WTC11 (cell line): ENCODE measurements at regions not wholly inside any gene's neighbourhood (a gene's known extent, or its start where the extent isn't known, plus 50 kb on each side); places are given as distances from the start of the nearest gene placed in this dataset.

Source experiments
- FOXP1 ChIP-seq: sonication (generic); formaldehyde crosslinking; IDR thresholded peaks from 2 replicates; pipeline ENCODE4 v1.8.0; 2022; ENCODE audit warnings: missing genetic modification reagents, mild to moderate bottlenecking, moderate library complexity, borderline replicate concordance
- NR2C2 ChIP-seq: sonication (generic); formaldehyde crosslinking; IDR thresholded peaks from 2 replicates; pipeline ENCODE4 v1.8.0; 2022; ENCODE audit warnings: mild to moderate bottlenecking, missing genetic modification reagents
- NR3C1 ChIP-seq: sonication (generic); formaldehyde crosslinking; conservative IDR thresholded peaks from 2 replicates; pipeline ENCODE4 v1.8.1; 2023; ENCODE audit warnings: low read depth, mild to moderate bottlenecking, missing genetic modification reagents
- RELA ChIP-seq: sonication (generic); formaldehyde crosslinking; IDR thresholded peaks from 2 replicates; pipeline ENCODE4 v1.8.1; 2022; ENCODE audit warnings: missing genetic modification reagents, mild to moderate bottlenecking, borderline replicate concordance
- TP53 ChIP-seq: sonication (generic); formaldehyde crosslinking; IDR thresholded peaks from 2 replicates; pipeline ENCODE4 v1.8.1; 2023; ENCODE audit warnings: mild to moderate bottlenecking, missing genetic modification reagents
- ZNF138 ChIP-seq: sonication (generic); formaldehyde crosslinking; conservative IDR thresholded peaks from 2 replicates; pipeline ENCODE4 v1.8.1; 2022; ENCODE audit warnings: mild to moderate bottlenecking, moderate library complexity, missing genetic modification reagents
- ZNF263 ChIP-seq: sonication (generic); formaldehyde crosslinking; IDR thresholded peaks from 2 replicates; pipeline ENCODE4 v1.8.1; 2022; ENCODE audit warnings: low read depth, mild to moderate bottlenecking, moderate library complexity, missing genetic modification reagents
- ZNF416 ChIP-seq: fragments of 250-450 bp; sonication (Bioruptor Pico); IDR thresholded peaks from 2 replicates; pipeline ENCODE4 v1.9.0; 2021; ENCODE audit warnings: mild to moderate bottlenecking, inconsistent platforms
- ZNF671 ChIP-seq: fragments of 250-450 bp; sonication (Bioruptor Pico); IDR thresholded peaks from 2 replicates; pipeline ENCODE4 v1.8.0; 2021; ENCODE audit warnings: mild to moderate bottlenecking
- TF ChIP-seq, protein P1 (sequence below): fragments of 200-600 bp; IDR thresholded peaks from 2 replicates; pipeline ENCODE4 v1.8.0; 2022; ENCODE audit warnings: antibody characterized with exemption
- TF ChIP-seq, protein P2 (sequence below): sonication (generic); formaldehyde crosslinking; IDR thresholded peaks from 2 replicates; pipeline ENCODE4 v1.8.0; 2022; ENCODE audit warnings: mild to moderate bottlenecking, missing genetic modification reagents
- TF ChIP-seq, protein P3 (sequence below): sonication (generic); formaldehyde crosslinking; IDR thresholded peaks from 2 replicates; pipeline ENCODE4 v1.8.1; 2023; ENCODE audit warnings: mild to moderate bottlenecking, missing genetic modification reagents, moderate library complexity
- TF ChIP-seq, protein P4 (sequence below): sonication (generic); formaldehyde crosslinking; IDR thresholded peaks from 2 replicates; pipeline ENCODE4 v1.8.1; 2022; ENCODE audit warnings: low read depth, missing genetic modification reagents, borderline replicate concordance

DNA sequence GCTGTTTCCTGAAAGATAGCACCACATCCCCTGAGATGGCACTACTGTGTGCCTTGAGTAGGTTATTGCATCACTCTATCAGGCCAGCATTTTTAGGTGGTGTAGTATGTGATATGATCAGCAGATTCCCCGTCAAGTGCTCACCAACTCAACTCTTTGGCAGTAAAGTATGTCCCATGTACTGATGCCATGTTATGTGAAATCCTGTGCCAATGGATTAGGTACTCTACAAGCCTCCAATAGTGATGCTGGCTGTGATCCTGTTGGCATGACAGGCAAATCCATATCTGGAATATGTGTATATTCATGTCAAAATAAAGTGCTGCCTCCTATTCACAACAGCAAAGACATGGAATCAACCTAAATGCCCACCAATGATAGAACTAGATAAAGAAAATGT is 137.2 kb upstream of the CAMK1G start:
- TF ChIP-seq, protein P1, sequence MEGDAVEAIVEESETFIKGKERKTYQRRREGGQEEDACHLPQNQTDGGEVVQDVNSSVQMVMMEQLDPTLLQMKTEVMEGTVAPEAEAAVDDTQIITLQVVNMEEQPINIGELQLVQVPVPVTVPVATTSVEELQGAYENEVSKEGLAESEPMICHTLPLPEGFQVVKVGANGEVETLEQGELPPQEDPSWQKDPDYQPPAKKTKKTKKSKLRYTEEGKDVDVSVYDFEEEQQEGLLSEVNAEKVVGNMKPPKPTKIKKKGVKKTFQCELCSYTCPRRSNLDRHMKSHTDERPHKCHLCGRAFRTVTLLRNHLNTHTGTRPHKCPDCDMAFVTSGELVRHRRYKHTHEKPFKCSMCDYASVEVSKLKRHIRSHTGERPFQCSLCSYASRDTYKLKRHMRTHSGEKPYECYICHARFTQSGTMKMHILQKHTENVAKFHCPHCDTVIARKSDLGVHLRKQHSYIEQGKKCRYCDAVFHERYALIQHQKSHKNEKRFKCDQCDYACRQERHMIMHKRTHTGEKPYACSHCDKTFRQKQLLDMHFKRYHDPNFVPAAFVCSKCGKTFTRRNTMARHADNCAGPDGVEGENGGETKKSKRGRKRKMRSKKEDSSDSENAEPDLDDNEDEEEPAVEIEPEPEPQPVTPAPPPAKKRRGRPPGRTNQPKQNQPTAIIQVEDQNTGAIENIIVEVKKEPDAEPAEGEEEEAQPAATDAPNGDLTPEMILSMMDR, result no peak
- TF ChIP-seq, protein P2, sequence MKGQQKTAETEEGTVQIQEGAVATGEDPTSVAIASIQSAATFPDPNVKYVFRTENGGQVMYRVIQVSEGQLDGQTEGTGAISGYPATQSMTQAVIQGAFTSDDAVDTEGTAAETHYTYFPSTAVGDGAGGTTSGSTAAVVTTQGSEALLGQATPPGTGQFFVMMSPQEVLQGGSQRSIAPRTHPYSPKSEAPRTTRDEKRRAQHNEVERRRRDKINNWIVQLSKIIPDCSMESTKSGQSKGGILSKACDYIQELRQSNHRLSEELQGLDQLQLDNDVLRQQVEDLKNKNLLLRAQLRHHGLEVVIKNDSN (CRISPR knock-in tag), result no peak
- TF ChIP-seq NR2C2, result no peak
- TF ChIP-seq RELA (CRISPR knock-in tag), result no peak
- no peak for TF ChIP-seq ZNF263 (CRISPR knock-in tag)
- TF ChIP-seq, protein P3, sequence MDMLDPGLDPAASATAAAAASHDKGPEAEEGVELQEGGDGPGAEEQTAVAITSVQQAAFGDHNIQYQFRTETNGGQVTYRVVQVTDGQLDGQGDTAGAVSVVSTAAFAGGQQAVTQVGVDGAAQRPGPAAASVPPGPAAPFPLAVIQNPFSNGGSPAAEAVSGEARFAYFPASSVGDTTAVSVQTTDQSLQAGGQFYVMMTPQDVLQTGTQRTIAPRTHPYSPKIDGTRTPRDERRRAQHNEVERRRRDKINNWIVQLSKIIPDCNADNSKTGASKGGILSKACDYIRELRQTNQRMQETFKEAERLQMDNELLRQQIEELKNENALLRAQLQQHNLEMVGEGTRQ (CRISPR knock-in tag), result no peak
- TF ChIP-seq, protein P4, sequence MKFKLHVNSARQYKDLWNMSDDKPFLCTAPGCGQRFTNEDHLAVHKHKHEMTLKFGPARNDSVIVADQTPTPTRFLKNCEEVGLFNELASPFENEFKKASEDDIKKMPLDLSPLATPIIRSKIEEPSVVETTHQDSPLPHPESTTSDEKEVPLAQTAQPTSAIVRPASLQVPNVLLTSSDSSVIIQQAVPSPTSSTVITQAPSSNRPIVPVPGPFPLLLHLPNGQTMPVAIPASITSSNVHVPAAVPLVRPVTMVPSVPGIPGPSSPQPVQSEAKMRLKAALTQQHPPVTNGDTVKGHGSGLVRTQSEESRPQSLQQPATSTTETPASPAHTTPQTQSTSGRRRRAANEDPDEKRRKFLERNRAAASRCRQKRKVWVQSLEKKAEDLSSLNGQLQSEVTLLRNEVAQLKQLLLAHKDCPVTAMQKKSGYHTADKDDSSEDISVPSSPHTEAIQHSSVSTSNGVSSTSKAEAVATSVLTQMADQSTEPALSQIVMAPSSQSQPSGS (CRISPR knock-in tag), result no peak
- TF ChIP-seq ZNF416 (CRISPR knock-in tag), result no peak
- TF ChIP-seq NR3C1 (CRISPR knock-in tag), result no peak
- TF ChIP-seq ZNF671, result no peak
- no peak for TF ChIP-seq ZNF138 (CRISPR knock-in tag)
- TF ChIP-seq FOXP1 (CRISPR knock-in tag), result no peak
- no peak for TF ChIP-seq TP53 (CRISPR knock-in tag)
